HTR-8/SVneo (cell line): ENCODE measurements at regions not wholly inside any gene's neighbourhood (a gene's known extent, or its start where the extent isn't known, plus 50 kb on each side); places are given as distances from the start of the nearest gene placed in this dataset.
"Not testable (repeated sequence)": the region's sequence is repeated elsewhere in the genome, so short reads cannot be mapped to it uniquely, and the experiment has no call there.

Experiments used
- DNase-seq: peaks from one replicate; pipeline ENCODE4 v3.0.0; 2011; ENCODE audit warnings: low spot score, mixed read lengths; ENCODE audit not compliant: insufficient read length
- FAIRE-seq: peaks from 2 replicates; lab custom pipeline; 2011; peaks lifted over from hg19 to GRCh38; lab: Jason Lieb, UNC

DNA sequence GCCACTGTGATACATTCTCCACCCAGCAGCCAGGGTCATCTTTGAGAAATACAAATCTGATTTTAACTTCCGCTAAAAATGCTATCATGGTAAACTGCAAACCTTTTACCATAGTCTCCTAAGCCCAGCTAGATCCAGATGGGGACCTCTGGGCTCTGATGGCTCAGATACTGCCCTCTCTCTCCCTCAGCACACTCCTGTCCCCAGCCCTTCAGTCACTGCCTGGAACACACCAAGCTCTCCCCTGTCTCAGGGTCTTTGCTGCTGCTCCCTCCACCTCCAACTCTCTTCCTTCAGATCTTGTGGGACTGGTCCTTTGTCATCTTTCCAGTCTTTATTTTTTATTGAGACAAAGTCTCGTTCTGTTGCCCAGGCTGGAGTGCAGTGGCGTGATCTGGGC, 65.1 kb downstream of the SPRY4 start:
- no peak for DNase-seq
- no peak for FAIRE-seq

DNA sequence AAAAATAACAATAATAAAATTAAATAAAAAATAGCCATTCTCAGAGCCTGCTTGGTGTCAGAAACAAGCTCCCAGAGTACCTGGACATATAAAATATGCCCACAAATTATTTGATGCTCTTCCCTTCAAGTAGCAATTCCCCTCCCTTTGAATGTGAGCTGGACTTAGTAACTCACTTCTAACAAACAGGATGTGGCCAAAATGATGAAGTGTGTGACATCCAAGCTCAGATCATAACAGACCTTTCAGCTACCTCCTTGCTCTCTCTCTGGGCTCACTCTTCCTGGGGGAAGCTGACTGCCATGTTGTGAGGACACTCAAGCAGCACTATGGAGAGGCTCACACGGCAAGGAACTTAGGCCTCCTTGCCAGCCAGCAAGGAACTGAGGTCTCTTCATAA, 69.0 kb downstream of the SPRY4 start:
- no peak for DNase-seq
- no peak for FAIRE-seq

DNA sequence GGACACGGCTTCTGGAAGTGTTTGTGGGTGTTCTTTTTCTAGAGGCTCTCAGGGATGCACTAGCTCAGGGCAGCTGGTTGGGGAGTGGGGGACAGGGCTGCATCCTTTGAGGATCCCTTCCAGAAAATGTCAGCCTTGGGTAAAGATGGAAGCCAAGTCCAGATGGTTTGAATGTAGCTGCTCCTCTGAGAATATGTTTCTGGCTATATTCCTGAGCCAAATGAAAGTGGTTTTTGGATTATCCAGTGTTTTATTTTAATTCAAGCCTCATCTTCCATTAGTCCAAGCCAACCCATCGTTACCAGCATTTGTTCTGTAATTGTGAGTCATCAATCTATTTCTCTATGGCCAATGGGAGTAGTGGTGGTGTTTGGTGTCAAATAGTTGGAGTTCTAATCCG, 70.4 kb downstream of the SPRY4 start:
- no peak for FAIRE-seq
- DNase-seq, result no peak

- DNase-seq (no peak), FAIRE-seq (no peak)
These were observed 70.9 kb downstream of the SPRY4 start for GRCh38 chr5:142253938-142254337.

- FAIRE-seq (no peak), DNase-seq (no peak)
These were observed 74.7 kb downstream of the SPRY4 start for GRCh38 chr5:142250119-142250518.

DNA sequence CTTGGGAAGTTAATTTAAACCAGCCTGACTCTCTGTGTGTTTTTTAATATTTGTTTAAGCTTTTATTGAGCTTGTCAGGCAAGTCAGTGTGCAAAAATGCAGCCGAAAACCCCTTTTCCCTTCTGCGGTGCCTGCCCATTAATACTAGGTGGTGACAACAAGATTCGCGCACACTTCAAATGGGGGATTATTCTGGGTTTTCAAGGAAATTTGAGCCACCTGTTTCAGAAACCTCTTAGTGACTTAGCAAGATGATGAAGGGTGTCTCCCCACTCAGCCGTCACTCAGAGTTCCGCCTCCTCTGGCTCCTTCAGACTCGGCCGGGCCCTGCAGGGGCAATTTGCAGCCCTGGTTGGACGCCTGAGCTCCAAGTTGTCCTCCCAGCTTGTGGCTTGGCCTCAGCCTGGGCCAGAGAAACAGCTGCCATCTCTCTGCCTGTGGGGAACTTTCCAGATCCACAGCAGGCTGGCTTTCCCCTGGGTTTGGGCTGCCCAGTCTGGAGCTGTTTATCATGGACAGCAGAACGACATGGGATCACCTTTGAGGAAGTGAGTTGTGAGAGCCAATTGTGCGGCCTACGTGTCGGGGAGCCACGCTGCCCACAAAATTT, 75.9 kb downstream of the SPRY4 start:
- FAIRE-seq (no peak), DNase-seq (no peak)

GRCh38 chr5:142246258-142246657, 78.6 kb downstream of the SPRY4 start:
- DNase-seq (peak; percentile 48), FAIRE-seq (peak; percentile 38)

GRCh38 chr5:142245786-142246185, 79.0 kb downstream of the SPRY4 start:
- DNase-seq (no peak), FAIRE-seq (no peak)

DNA sequence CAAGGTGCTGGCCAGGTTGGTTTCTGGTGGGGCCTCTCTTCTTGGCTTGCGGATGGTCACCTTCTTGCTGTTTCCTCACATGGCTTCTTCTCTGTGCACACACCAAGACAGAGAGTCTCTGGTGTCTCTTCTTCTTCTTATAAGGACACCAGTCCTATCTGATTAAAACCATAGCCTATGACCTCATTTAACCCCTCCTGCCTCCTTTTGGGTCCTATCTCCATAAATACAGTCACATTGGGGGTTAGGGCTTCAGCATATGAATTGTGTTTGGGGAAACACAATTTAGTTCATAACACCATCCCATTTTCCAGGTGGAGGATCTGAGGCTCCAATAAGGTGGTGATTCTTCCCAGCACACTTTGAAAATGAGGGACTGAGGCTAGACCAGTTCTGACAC, 80.4 kb downstream of the SPRY4 start:
- DNase-seq (no peak), FAIRE-seq (no peak)

DNA sequence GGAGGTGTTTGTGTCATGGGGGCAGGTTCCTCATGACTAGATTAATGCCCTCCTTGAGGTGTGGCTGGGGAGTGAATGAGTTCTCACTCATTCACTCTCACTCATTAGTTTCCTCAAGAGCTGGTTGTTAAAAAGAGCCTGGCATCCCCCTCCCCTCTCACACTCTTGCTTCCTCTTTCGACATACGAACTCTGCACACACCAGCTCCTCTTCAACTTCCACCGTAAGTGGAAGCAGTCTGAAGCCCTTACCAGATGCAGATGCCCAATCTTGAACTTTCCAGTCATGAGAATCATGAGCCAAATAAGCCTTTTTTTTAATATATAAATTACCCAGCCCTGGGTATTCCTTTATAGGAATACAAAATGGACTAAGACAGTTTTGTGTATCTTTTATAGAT, 82.5 kb downstream of the SPRY4 start:
- DNase-seq (no peak), FAIRE-seq (no peak)

GRCh38 chr5:142239394-142240159, 85.2 kb downstream of the SPRY4 start:
- FAIRE-seq, result no peak
- no peak for DNase-seq

DNA sequence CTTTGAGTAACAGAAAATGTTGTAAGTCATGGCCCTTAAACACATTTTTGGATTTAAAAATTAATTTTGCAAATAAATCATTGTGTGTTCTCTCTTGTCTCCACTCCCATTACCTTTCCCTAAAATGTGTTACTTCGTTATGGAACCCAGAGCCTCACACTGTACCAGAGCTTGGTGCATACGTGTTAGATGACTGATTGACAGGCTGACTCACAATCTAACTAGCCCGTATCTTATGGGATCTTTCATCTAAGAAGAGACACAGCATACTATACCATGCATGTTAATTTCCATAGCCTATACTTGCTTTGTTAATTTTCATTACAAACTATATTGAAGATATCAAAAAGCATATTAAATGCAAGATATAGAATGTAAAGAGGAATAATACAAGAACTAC, 87.1 kb downstream of the SPRY4 start:
- DNase-seq (no peak), FAIRE-seq (no peak)

GRCh38 chr5:142236673-142237290, 88.0 kb downstream of the SPRY4 start:
- FAIRE-seq, DNase-seq: not testable (repeated sequence)

DNA sequence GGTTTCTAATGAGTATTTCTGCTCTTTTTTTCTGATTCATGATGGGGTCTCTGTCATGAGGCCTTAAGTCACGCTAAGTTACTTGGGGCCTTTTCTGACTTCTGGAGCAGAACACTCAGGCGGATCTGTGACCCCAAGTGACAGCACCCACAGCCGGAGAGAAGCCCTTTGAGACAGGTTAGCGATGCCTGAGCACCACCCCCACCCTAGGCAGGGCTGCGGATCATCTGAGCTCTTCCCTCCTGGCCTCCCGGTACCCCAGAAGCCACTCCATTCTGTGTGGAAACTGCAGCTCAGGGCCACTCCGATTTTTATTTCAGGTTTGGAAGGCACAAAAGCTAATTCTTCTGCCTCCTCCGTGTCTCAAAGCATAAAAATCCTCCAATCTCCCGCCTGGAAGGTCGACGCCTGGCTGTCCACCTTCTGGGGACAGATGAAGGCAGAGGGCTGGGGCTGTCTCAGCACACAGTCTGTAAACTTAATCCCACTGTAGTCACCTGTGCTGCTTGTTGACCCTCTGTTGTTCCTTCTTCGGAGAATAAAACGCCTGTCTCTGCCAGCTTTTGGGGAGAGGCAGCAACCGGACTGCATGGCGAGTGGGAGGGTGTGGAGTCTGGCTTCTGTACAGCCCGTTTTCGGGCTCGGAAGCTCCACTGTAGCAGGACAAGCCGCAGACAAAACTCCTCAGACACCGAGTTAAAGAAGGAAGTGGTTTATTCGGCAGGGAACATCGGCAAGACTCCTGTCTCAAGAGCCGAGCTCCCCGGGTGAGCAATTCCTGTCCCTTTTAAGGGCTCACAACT, 88.8 kb downstream of the SPRY4 start:
- no peak for DNase-seq

DNA sequence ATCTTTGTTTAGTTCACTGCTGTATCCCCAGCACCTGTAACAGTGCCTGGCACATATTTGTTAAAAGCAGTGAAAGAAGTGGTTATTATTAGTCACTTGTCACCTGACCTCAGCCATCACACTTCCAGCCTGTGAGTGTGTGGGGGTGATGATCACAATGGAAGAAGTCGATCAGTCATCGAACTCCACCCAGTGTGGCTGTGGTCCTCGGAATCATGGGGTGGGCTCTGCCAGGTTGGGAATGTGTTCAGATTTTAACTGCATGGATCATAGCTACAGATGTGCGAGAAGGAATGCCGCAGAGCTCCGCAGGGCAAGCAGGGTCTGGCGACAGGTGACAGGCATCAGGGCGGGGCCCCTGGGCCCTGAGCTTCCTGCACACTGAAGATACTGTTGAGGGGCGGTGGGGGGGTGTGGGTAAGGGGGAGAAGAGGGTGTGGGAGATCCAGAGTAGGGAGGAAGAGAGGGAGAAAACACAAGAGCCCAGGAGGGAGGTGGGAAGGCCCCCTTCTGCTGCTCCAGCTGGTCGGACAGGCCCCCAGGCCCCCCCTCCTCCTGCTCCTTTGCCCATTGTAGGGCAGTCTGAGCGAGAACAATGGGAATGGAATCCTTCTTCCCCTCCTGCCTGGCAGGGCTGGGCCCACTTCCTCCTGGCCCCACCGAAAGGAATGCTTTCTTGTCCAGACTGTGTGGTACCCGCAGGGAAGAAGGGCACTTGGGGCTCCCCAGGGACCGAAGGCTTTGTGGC, 89.6 kb downstream of the SPRY4 start:
- no peak for DNase-seq
- FAIRE-seq, result no peak

More for the DNA sequence above, 88.8 kb downstream of the SPRY4 start:
- no peak for FAIRE-seq

DNA sequence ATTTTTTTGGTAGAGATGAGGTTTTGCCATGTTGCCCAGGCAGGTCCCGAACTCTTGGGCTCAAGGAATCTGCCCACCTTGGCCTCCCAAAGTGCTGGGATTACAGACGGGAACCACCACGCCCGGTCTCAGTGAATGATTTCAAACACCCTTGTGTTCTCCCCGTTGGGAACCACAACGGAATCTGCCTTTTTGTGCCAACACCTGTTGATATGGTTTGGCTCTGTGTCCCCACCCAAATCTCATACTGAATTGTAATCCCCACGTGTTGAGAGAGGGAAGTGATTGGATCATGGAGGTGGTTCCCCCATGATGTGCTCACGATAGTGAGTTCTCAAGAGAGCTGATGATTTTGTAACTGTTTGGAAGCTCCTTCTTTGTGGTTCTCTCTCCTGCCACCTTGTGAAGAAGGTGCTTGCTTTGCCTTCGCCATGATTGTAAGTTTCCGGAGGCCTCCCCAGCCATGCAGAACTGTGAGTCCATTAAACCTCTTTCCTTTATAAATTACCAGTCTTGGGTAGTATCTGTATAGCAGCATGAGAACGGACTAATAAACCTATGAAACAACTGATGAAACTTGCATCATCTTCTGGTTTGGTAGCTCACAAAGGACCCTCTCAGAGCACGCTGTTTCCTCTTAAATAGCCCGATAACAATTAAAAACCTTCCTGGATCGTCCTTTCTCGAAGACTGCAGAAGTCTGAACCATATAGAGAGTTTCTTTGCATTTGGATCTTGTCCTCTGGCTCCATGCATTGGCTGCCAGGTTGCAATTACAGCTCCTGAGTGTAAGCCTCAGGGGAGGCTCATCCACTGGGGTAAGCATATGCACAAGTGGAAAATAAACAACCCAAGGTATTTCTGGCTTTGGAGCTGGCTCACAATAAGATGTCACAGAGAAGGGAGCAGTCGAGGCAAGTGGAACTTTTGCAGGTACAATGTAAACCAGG, 91.5 kb downstream of the SPRY4 start:
- FAIRE-seq (no peak), DNase-seq (no peak)

- FAIRE-seq, DNase-seq: not testable (repeated sequence)
These were observed 93.9 kb downstream of the SPRY4 start for GRCh38 chr5:142230949-142231348.

- DNase-seq (no peak), FAIRE-seq (no peak)
These were observed 99.7 kb downstream of the SPRY4 start for GRCh38 chr5:142225141-142225540.
